ENCODE measurements at regions not wholly inside any gene's neighbourhood (a gene's known extent, or its start where the extent isn't known, plus 50 kb on each side); places are given as distances from the start of the nearest gene placed in this dataset.

GRCh38 chr12:95395696-95396095, 78.3 kb upstream of the METAP2 start:
- ChIA-PET CTCF (interaction anchor here (1.3 kb wide), 1 partner anchor 8 kb away, joined by 4 read pairs; no protein-coding TSS in a partner anchor), POLR2A (no interaction called here)
- no peak for TF ChIP-seq CTCF (IDR thresholded peaks at IDR 0.05; ENCODE audit: insufficient read depth, low read length, missing control alignments)
- H3K4me3 ChIP-seq (ENCODE audit: low read depth, low read length) = no peak overlapping the region
- no peak for DNase-seq (ENCODE audit: low read depth, low spot score)

GRCh38 chr12:95396849-95397468, 77.0 kb upstream of the METAP2 start:
- ChIA-PET POLR2A (no interaction called here), CTCF (no interaction called here)
- TF ChIP-seq CTCF (IDR thresholded peaks at IDR 0.05; ENCODE audit: insufficient read depth, low read length, missing control alignments) = no peak
- no peak overlapping the region for H3K4me3 ChIP-seq (ENCODE audit: low read depth, low read length)
- no peak for DNase-seq (ENCODE audit: low read depth, low spot score)

- TF ChIP-seq CTCF (IDR thresholded peaks at IDR 0.05; ENCODE audit: insufficient read depth, low read length, missing control alignments) = no peak
- H3K4me3 ChIP-seq (ENCODE audit: low read depth, low read length) = no peak overlapping the region
- ChIA-PET POLR2A (no interaction called here), CTCF (no interaction called here)
- DNase-seq (ENCODE audit: low read depth, low spot score) = no peak
Measured at GRCh38 chr12:95397571-95397970, 76.4 kb upstream of the METAP2 start.

GRCh38 chr12:95402096-95402495, 71.9 kb upstream of the METAP2 start:
- ChIA-PET POLR2A (no interaction called here), CTCF (no interaction called here)
- DNase-seq (ENCODE audit: low read depth, low spot score) = no peak
- H3K4me3 ChIP-seq (ENCODE audit: low read depth, low read length) = no peak overlapping the region
- no peak for TF ChIP-seq CTCF (IDR thresholded peaks at IDR 0.05; ENCODE audit: insufficient read depth, low read length, missing control alignments)

- ChIA-PET CTCF (no interaction called here), POLR2A (no interaction called here)
- H3K4me3 ChIP-seq (ENCODE audit: low read depth, low read length) = no peak overlapping the region
- no peak for DNase-seq (ENCODE audit: low read depth, low spot score)
- TF ChIP-seq CTCF (IDR thresholded peaks at IDR 0.05; ENCODE audit: insufficient read depth, low read length, missing control alignments) = no peak
Measured at GRCh38 chr12:95408201-95408600, 65.8 kb upstream of the METAP2 start.

- POLR2A ChIA-PET = no interaction called here
- H3K4me3 ChIP-seq (ENCODE audit: low read depth, low read length) = no peak overlapping the region
- no peak for DNase-seq (ENCODE audit: low read depth, low spot score)
- no peak for TF ChIP-seq CTCF (IDR thresholded peaks at IDR 0.05; ENCODE audit: insufficient read depth, low read length, missing control alignments)
- CTCF ChIA-PET = no interaction called here
Measured at GRCh38 chr12:95411057-95411456, 62.9 kb upstream of the METAP2 start.
